KOPT-K1 (cell line): ENCODE measurements at regions not wholly inside any gene's neighbourhood (a gene's known extent, or its start where the extent isn't known, plus 50 kb on each side); places are given as distances from the start of the nearest gene placed in this dataset.
"Not testable (repeated sequence)": the region's sequence is repeated elsewhere in the genome, so short reads cannot be mapped to it uniquely, and the experiment has no call there.

Source experiments
- H3K27ac ChIP-seq: fragments of 200-600 bp; sonication (generic); 2 replicates; pipeline ENCODE4 v1.5.1; 2016; ENCODE audit warnings: antibody characterized with exemption, mild to moderate bottlenecking, low read depth, low read length; ENCODE audit not compliant: poor library complexity, severe bottlenecking
- H3K36me3 ChIP-seq: fragments of 200-600 bp; sonication (generic); 2 replicates; pipeline ENCODE4 v1.5.1; 2017; ENCODE audit warnings: antibody characterized with exemption, mild to moderate bottlenecking, low read length, moderate library complexity; ENCODE audit not compliant: insufficient read depth
- H3K9me3 ChIP-seq: fragments of 200-600 bp; sonication (generic); 2 replicates; pipeline ENCODE4 v1.5.1; 2017; ENCODE audit warnings: antibody characterized with exemption, low read length, mild to moderate bottlenecking; ENCODE audit not compliant: insufficient read depth, poor library complexity, severe bottlenecking

GRCh38 chr12:68387338-68387737, 55.2 kb upstream of the MDM1 start:
- H3K36me3 ChIP-seq: no peaks in the 10 kb centered on the region
- H3K27ac ChIP-seq: no peak overlapping the region
- H3K9me3 ChIP-seq: peaks cover 18% of the 10 kb centered on the region

- H3K9me3 ChIP-seq: peaks cover 9% of the 10 kb centered on the region
- no peaks in the 10 kb centered on the region for H3K36me3 ChIP-seq
- no peak overlapping the region for H3K27ac ChIP-seq
Measured at GRCh38 chr12:68389305-68389704, 57.1 kb upstream of the MDM1 start.

- Histone ChIP-seq H3K27ac (no peak overlapping the region), H3K36me3 (no peaks in the 10 kb centered on the region), H3K9me3 (peaks cover 9% of the 10 kb centered on the region)
Measured at GRCh38 chr12:68391937-68392336, 59.8 kb upstream of the MDM1 start.

- no peaks in the 10 kb centered on the region for H3K36me3 ChIP-seq
- peaks cover 9% of the 10 kb centered on the region for H3K9me3 ChIP-seq
- H3K27ac ChIP-seq: no peak overlapping the region
Measured at GRCh38 chr12:68392376-68392775, 60.2 kb upstream of the MDM1 start.

GRCh38 chr12:68393417-68393816, 61.3 kb upstream of the MDM1 start:
- Histone ChIP-seq H3K27ac (no peak overlapping the region), H3K9me3 (peaks cover 9% of the 10 kb centered on the region)

GRCh38 chr12:68397566-68398158, 65.5 kb upstream of the MDM1 start:
- no peak overlapping the region for H3K27ac ChIP-seq
- H3K9me3 ChIP-seq: no peaks in the 10 kb centered on the region
- H3K36me3 ChIP-seq: no peaks in the 10 kb centered on the region

More at GRCh38 chr12:68393417-68393816, 61.3 kb upstream of the MDM1 start:
- H3K36me3 ChIP-seq: no peaks in the 10 kb centered on the region

- H3K36me3 ChIP-seq, H3K27ac ChIP-seq, H3K9me3 ChIP-seq: not testable (repeated sequence)
Measured at GRCh38 chr12:68398689-68399088, 66.5 kb upstream of the MDM1 start.

GRCh38 chr12:68400226-68400829, 68.2 kb upstream of the MDM1 start:
- Histone ChIP-seq H3K36me3 (no peaks in the 10 kb centered on the region), H3K9me3 (no peaks in the 10 kb centered on the region), H3K27ac (no peak overlapping the region)

- H3K9me3 ChIP-seq: no peaks in the 10 kb centered on the region
- H3K36me3 ChIP-seq: no peaks in the 10 kb centered on the region
- H3K27ac ChIP-seq: no peak overlapping the region
Measured at GRCh38 chr12:68402422-68402821, 70.3 kb upstream of the MDM1 start.

GRCh38 chr12:68403296-68403695, 71.1 kb upstream of the MDM1 start:
- no peaks in the 10 kb centered on the region for H3K36me3 ChIP-seq
- no peaks in the 10 kb centered on the region for H3K9me3 ChIP-seq
- H3K27ac ChIP-seq: no peak overlapping the region

- H3K36me3 ChIP-seq: no peaks in the 10 kb centered on the region
- no peak overlapping the region for H3K27ac ChIP-seq
- no peaks in the 10 kb centered on the region for H3K9me3 ChIP-seq
Measured at GRCh38 chr12:68403711-68404110, 71.5 kb upstream of the MDM1 start.

GRCh38 chr12:68405343-68405781, 73.2 kb upstream of the MDM1 start:
- Histone ChIP-seq H3K9me3 (no peaks in the 10 kb centered on the region), H3K27ac (no peak overlapping the region), H3K36me3 (no peaks in the 10 kb centered on the region)

- Histone ChIP-seq H3K36me3 (no peaks in the 10 kb centered on the region), H3K27ac (no peak overlapping the region), H3K9me3 (no peaks in the 10 kb centered on the region)
Measured at GRCh38 chr12:68406134-68406576, 74.0 kb upstream of the MDM1 start.

GRCh38 chr12:68406911-68407310, 74.7 kb upstream of the MDM1 start:
- Histone ChIP-seq H3K36me3 (no peaks in the 10 kb centered on the region), H3K27ac (no peak overlapping the region), H3K9me3 (no peaks in the 10 kb centered on the region)

- Histone ChIP-seq H3K27ac (no peak overlapping the region), H3K9me3 (no peaks in the 10 kb centered on the region), H3K36me3 (no peaks in the 10 kb centered on the region)
Measured at GRCh38 chr12:68410018-68410660, 78.0 kb upstream of the MDM1 start.

- Histone ChIP-seq H3K9me3 (no peaks in the 10 kb centered on the region), H3K36me3 (no peaks in the 10 kb centered on the region), H3K27ac (no peak overlapping the region)
Measured at GRCh38 chr12:68411371-68411770, 79.2 kb upstream of the MDM1 start.
